Fibroblast of the conjunctiva (primary cell): ENCODE measurements at regions not wholly inside any gene's neighbourhood (a gene's known extent, or its start where the extent isn't known, plus 50 kb on each side); places are given as distances from the start of the nearest gene placed in this dataset.
"Not testable (repeated sequence)": the region's sequence is repeated elsewhere in the genome, so short reads cannot be mapped to it uniquely, and the experiment has no call there.

Experiments
- DNase-seq: peaks from one replicate; pipeline ENCODE4 v3.0.0-alpha.2; 2010; ENCODE audit warnings: low read depth

GRCh38 chr13:63541336-63541735, 2125.7 kb upstream of the PCDH20 start:
- DNase-seq = no peak

GRCh38 chr13:63540061-63540460, 2124.4 kb upstream of the PCDH20 start:
- DNase-seq = no peak

- DNase-seq = peak; percentile 46
Observed at GRCh38 chr13:63517371-63517770, 2101.7 kb upstream of the PCDH20 start.

- DNase-seq = no peak
Observed at GRCh38 chr13:63516124-63516523, 2100.5 kb upstream of the PCDH20 start.

- DNase-seq = no peak
Observed at GRCh38 chr13:63514886-63515285, 2099.2 kb upstream of the PCDH20 start.

GRCh38 chr13:63512095-63512494, 2096.4 kb upstream of the PCDH20 start:
- no peak for DNase-seq

- no peak for DNase-seq
Observed at GRCh38 chr13:63501702-63502101, 2086.1 kb upstream of the PCDH20 start.

GRCh38 chr13:63497601-63498000, 2082.0 kb upstream of the PCDH20 start:
- no peak for DNase-seq

- DNase-seq = no peak
Observed at GRCh38 chr13:63492604-63493003, 2077.0 kb upstream of the PCDH20 start.

- no peak for DNase-seq
Observed at GRCh38 chr13:63490149-63490548, 2074.5 kb upstream of the PCDH20 start.

GRCh38 chr13:63481334-63481733, 2065.7 kb upstream of the PCDH20 start:
- peak; percentile 72 for DNase-seq

- DNase-seq = no peak
Observed at GRCh38 chr13:63472711-63473110, 2057.1 kb upstream of the PCDH20 start.

GRCh38 chr13:63463782-63464610, 2048.3 kb upstream of the PCDH20 start:
- no peak for DNase-seq

- no peak for DNase-seq
Observed at GRCh38 chr13:63460462-63461090, 2044.9 kb upstream of the PCDH20 start.

- DNase-seq = no peak
Observed at GRCh38 chr13:63457186-63457585, 2041.5 kb upstream of the PCDH20 start.

- DNase-seq = no peak
Observed at GRCh38 chr13:63455938-63456337, 2040.3 kb upstream of the PCDH20 start.

GRCh38 chr13:63449550-63449949, 2033.9 kb upstream of the PCDH20 start:
- DNase-seq = no peak

- DNase-seq = no peak
Observed at GRCh38 chr13:63448692-63449091, 2033.0 kb upstream of the PCDH20 start.

- DNase-seq = no peak
Observed at GRCh38 chr13:63446329-63446728, 2030.7 kb upstream of the PCDH20 start.

- DNase-seq = not testable (repeated sequence)
Observed at GRCh38 chr13:63444225-63444624, 2028.6 kb upstream of the PCDH20 start.

GRCh38 chr13:63438951-63439350, 2023.3 kb upstream of the PCDH20 start:
- no peak for DNase-seq

GRCh38 chr13:63436325-63436668, 2020.6 kb upstream of the PCDH20 start:
- DNase-seq = peak; percentile 8

GRCh38 chr13:63435667-63436324, 2020.1 kb upstream of the PCDH20 start:
- DNase-seq = peak; percentile 96
